Karpas-422 (cell line): ENCODE measurements at regions not wholly inside any gene's neighbourhood (a gene's known extent, or its start where the extent isn't known, plus 50 kb on each side); places are given as distances from the start of the nearest gene placed in this dataset.

Experiments
- DNase-seq: peaks from one replicate; pipeline ENCODE4 v3.0.0-alpha.2; 2015
- H2AFZ ChIP-seq: fragments of 200-600 bp; sonication (generic); 2 replicates; pipeline ENCODE4 v1.6.1; 2014; ENCODE audit warnings: antibody characterized with exemption, low read length, mixed read lengths
- H3K27ac ChIP-seq: fragments of 200-600 bp; sonication (generic); 2 replicates; pipeline ENCODE4 v1.5.1; 2014; ENCODE audit warnings: mild to moderate bottlenecking, low read length, moderate library complexity
- H3K27me3 ChIP-seq: fragments of 200-600 bp; sonication (generic); 2 replicates; pipeline ENCODE4 v1.6.1; 2014; ENCODE audit warnings: low read length, mixed read lengths
- H3K36me3 ChIP-seq: fragments of 200-600 bp; sonication (generic); 2 replicates; pipeline ENCODE4 v1.6.1; 2014; ENCODE audit warnings: low read length, mixed read lengths; ENCODE audit not compliant: insufficient read depth
- H3K4me1 ChIP-seq: fragments of 200-600 bp; sonication (generic); 2 replicates; pipeline ENCODE4 v1.6.1; 2014; ENCODE audit warnings: mild to moderate bottlenecking, low read length, mixed read lengths
- H3K4me2 ChIP-seq: fragments of 200-600 bp; sonication (generic); 2 replicates; pipeline ENCODE4 v1.6.1; 2014; ENCODE audit warnings: low read length, low read depth, mild to moderate bottlenecking; ENCODE audit not compliant: poor library complexity, severe bottlenecking
- H3K4me3 ChIP-seq: fragments of 200-600 bp; sonication (generic); 2 replicates; pipeline ENCODE4 v1.5.1; 2014; ENCODE audit warnings: mild to moderate bottlenecking, antibody characterized with exemption, low read length, mixed read lengths
- H3K79me2 ChIP-seq: fragments of 200-600 bp; sonication (generic); 2 replicates; pipeline ENCODE4 v1.6.1; 2014; ENCODE audit warnings: mild to moderate bottlenecking, low read length, mixed read lengths
- H3K9ac ChIP-seq: fragments of 200-600 bp; sonication (generic); 2 replicates; pipeline ENCODE4 v1.6.0; 2014; ENCODE audit warnings: low read length
- H3K9me2 ChIP-seq: fragments of 200-600 bp; sonication (generic), shearing (Covaris generic); replicated peaks from 2 replicates; pipeline ENCODE4 v1.6.0; 2014; ENCODE audit warnings: mild to moderate bottlenecking, low read length, moderate library complexity; ENCODE audit not compliant: insufficient read depth
- H3K9me3 ChIP-seq: fragments of 300-700, 200-600 bp; sonication (generic); 2 replicates; pipeline ENCODE4 v1.6.1; 2014; ENCODE audit warnings: low read length, mixed read lengths
- H4K20me1 ChIP-seq: fragments of 200-600 bp; sonication (generic); 2 replicates; pipeline ENCODE4 v1.6.1; 2014; ENCODE audit warnings: mild to moderate bottlenecking, antibody characterized with exemption, low read length, low read depth; ENCODE audit not compliant: insufficient read depth

GRCh38 chr2:220096406-220096805 is 469.0 kb downstream of the SLC4A3 start:
- Histone ChIP-seq H3K27me3 (no peaks in the 10 kb centered on the region), H3K9ac (no peak overlapping the region), H3K4me1 (no peaks in the 10 kb centered on the region), H3K9me3 (no peaks in the 10 kb centered on the region), H2AFZ (no peak overlapping the region), H3K27ac (no peak overlapping the region), H3K79me2 (no peaks in the 10 kb centered on the region), H3K9me2 (no peaks in the 10 kb centered on the region), H3K4me3 (no peak overlapping the region), H3K36me3 (no peaks in the 10 kb centered on the region), H4K20me1 (no peaks in the 10 kb centered on the region), H3K4me2 (no peak overlapping the region)
- DNase-seq, result no peak

- H3K9me2 ChIP-seq, result no peaks in the 10 kb centered on the region
- no peaks in the 10 kb centered on the region for H3K79me2 ChIP-seq
- H3K4me3 ChIP-seq, result no peak overlapping the region
- DNase-seq, result peak; percentile 41
- no peaks in the 10 kb centered on the region for H3K36me3 ChIP-seq
- H3K27me3 ChIP-seq, result no peaks in the 10 kb centered on the region
- no peak overlapping the region for H2AFZ ChIP-seq
- no peaks in the 10 kb centered on the region for H4K20me1 ChIP-seq
- H3K4me1 ChIP-seq, result peaks cover 8% of the 10 kb centered on the region
- H3K27ac ChIP-seq, result no peak overlapping the region
- no peak overlapping the region for H3K4me2 ChIP-seq
- no peak overlapping the region for H3K9ac ChIP-seq
- H3K9me3 ChIP-seq, result no peaks in the 10 kb centered on the region
Measured at GRCh38 chr2:220101980-220102379, 474.6 kb downstream of the SLC4A3 start.

GRCh38 chr2:220103596-220103995 is 476.2 kb downstream of the SLC4A3 start:
- Histone ChIP-seq H3K27me3 (no peaks in the 10 kb centered on the region), H3K79me2 (no peaks in the 10 kb centered on the region), H3K9ac (no peak overlapping the region), H3K27ac (no peak overlapping the region), H2AFZ (no peak overlapping the region), H3K4me3 (no peak overlapping the region), H3K4me1 (peaks cover 8% of the 10 kb centered on the region), H3K4me2 (no peak overlapping the region), H4K20me1 (no peaks in the 10 kb centered on the region), H3K9me3 (no peaks in the 10 kb centered on the region), H3K36me3 (no peaks in the 10 kb centered on the region), H3K9me2 (no peaks in the 10 kb centered on the region)
- DNase-seq, result no peak

DNA sequence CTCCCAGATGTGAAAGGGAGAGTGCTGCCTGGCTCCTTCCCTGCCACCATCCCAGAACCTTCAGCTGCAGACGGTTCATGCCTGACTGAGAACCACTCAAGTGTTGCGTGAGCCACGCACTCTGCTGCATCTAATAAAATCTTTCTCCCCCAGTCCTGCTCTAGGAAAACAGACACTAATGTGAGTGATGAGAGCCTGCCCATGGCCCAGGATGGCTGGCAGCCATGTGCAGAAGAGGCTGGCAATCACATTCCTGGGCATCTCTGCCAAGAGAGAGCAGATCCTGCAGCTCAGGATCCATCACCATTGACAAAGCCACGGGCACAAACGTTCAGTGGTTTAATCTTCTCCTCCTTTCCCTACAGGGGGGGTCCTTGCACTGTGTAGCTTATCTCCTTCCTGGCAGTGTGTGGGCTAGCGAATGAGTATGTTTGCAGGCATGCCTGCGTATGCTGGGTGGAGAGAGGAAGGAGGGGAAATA is 477.5 kb downstream of the SLC4A3 start:
- Histone ChIP-seq H3K9me3 (no peaks in the 10 kb centered on the region), H3K4me2 (no peak overlapping the region), H4K20me1 (no peaks in the 10 kb centered on the region), H3K4me3 (no peak overlapping the region), H3K9ac (no peak overlapping the region), H3K27me3 (no peaks in the 10 kb centered on the region), H3K27ac (no peak overlapping the region), H3K4me1 (peaks cover 8% of the 10 kb centered on the region), H3K79me2 (no peaks in the 10 kb centered on the region), H3K36me3 (no peaks in the 10 kb centered on the region), H2AFZ (no peak overlapping the region), H3K9me2 (no peaks in the 10 kb centered on the region)
- no peak for DNase-seq

GRCh38 chr2:220106065-220106464 is 478.6 kb downstream of the SLC4A3 start:
- DNase-seq, result no peak

DNA sequence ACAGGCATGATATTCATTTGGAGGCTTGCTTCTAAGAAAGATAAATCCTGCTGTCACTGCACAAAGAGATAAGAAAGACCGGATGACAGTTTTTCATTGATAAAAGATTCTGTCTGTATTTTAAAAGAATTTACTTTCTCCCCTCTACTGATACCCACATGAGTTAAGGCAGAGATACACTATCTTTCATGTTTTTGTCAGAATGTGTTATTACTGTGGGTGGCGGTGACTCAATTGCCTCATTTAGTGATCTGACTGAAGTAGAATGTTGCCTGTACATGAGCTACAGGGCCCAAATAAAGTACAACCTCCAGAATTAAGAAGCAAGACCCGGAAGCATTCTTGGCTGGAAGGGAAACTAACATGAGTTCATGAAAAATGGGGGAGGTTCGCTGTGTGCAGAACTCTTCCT is 480.0 kb downstream of the SLC4A3 start:
- no peak overlapping the region for H3K27ac ChIP-seq
- no peaks in the 10 kb centered on the region for H3K9me2 ChIP-seq
- peaks cover 8% of the 10 kb centered on the region for H3K4me1 ChIP-seq
- H3K4me3 ChIP-seq, result no peak overlapping the region
- H4K20me1 ChIP-seq, result no peaks in the 10 kb centered on the region
- H3K9ac ChIP-seq, result no peak overlapping the region
- H3K9me3 ChIP-seq, result no peaks in the 10 kb centered on the region
- no peak overlapping the region for H2AFZ ChIP-seq
- H3K27me3 ChIP-seq, result no peaks in the 10 kb centered on the region
- no peak for DNase-seq
- no peaks in the 10 kb centered on the region for H3K79me2 ChIP-seq
- no peak overlapping the region for H3K4me2 ChIP-seq
- no peaks in the 10 kb centered on the region for H3K36me3 ChIP-seq

More at GRCh38 chr2:220106065-220106464, 478.6 kb downstream of the SLC4A3 start:
- Histone ChIP-seq H3K36me3 (no peaks in the 10 kb centered on the region), H3K9ac (no peak overlapping the region), H3K4me3 (no peak overlapping the region), H3K27ac (no peak overlapping the region), H3K79me2 (no peaks in the 10 kb centered on the region), H4K20me1 (no peaks in the 10 kb centered on the region), H3K27me3 (no peaks in the 10 kb centered on the region), H3K4me1 (peaks cover 8% of the 10 kb centered on the region), H3K9me2 (no peaks in the 10 kb centered on the region), H3K9me3 (no peaks in the 10 kb centered on the region), H3K4me2 (no peak overlapping the region), H2AFZ (no peak overlapping the region)

- Histone ChIP-seq H3K27ac (no peak overlapping the region), H3K27me3 (no peaks in the 10 kb centered on the region), H3K79me2 (no peaks in the 10 kb centered on the region), H3K36me3 (no peaks in the 10 kb centered on the region), H3K9me2 (no peaks in the 10 kb centered on the region), H3K4me1 (no peaks in the 10 kb centered on the region), H4K20me1 (no peaks in the 10 kb centered on the region), H3K4me2 (no peak overlapping the region), H3K9me3 (no peaks in the 10 kb centered on the region), H3K4me3 (no peak overlapping the region), H2AFZ (no peak overlapping the region), H3K9ac (no peak overlapping the region)
- no peak for DNase-seq
Measured at GRCh38 chr2:220114443-220114842, 487.0 kb downstream of the SLC4A3 start.

DNA sequence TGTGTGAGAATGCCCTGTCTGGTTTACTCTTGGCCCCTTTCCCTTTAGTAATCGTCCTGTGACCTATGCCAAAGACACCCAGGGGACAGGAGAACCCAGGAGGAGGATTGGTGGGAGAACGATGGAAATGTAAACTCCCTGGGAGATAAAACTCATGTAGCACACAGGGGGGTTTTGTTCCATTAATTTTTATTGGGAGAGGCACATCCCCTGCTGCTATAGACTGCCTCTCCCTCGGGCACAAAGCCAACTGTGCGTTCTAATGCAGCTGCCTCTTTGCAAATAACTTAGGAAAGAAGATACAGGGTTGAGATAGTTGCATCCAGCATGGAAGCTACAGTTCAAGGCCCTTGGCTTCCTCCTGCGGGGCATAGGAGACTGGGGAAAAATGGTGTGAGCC is 489.6 kb downstream of the SLC4A3 start:
- Histone ChIP-seq H3K27ac (no peak overlapping the region), H3K9ac (no peak overlapping the region)

GRCh38 chr2:220120041-220120440 is 492.6 kb downstream of the SLC4A3 start:
- Histone ChIP-seq H3K27me3 (no peaks in the 10 kb centered on the region), H3K9ac (no peak overlapping the region), H3K36me3 (no peaks in the 10 kb centered on the region), H3K4me3 (no peak overlapping the region), H3K27ac (no peak overlapping the region), H3K9me2 (no peaks in the 10 kb centered on the region), H3K4me1 (no peaks in the 10 kb centered on the region), H2AFZ (no peak overlapping the region), H3K79me2 (no peaks in the 10 kb centered on the region), H4K20me1 (no peaks in the 10 kb centered on the region), H3K9me3 (no peaks in the 10 kb centered on the region), H3K4me2 (no peak overlapping the region)
- no peak for DNase-seq

More for the DNA sequence above, 489.6 kb downstream of the SLC4A3 start:
- no peak for DNase-seq
- Histone ChIP-seq H3K36me3 (no peaks in the 10 kb centered on the region), H4K20me1 (no peaks in the 10 kb centered on the region), H3K4me3 (no peak overlapping the region), H3K4me2 (no peak overlapping the region), H3K79me2 (no peaks in the 10 kb centered on the region), H3K9me2 (no peaks in the 10 kb centered on the region), H2AFZ (no peak overlapping the region), H3K27me3 (no peaks in the 10 kb centered on the region), H3K9me3 (no peaks in the 10 kb centered on the region), H3K4me1 (no peaks in the 10 kb centered on the region)
